ENCODE measurements at regions not wholly inside any gene's neighbourhood (a gene's known extent, or its start where the extent isn't known, plus 50 kb on each side); places are given as distances from the start of the nearest gene placed in this dataset.

GRCh38 chr9:24127519-24127918 is 301.5 kb upstream of the ELAVL2 start:
- H3K4me3 Mint-ChIP-seq: no peak overlapping the region
- no peaks in the 10 kb centered on the region for H3K27me3 Mint-ChIP-seq (ENCODE audit: low read depth)
- H3K9me3 Mint-ChIP-seq: peaks cover 4% of the 10 kb centered on the region
- H3K36me3 Mint-ChIP-seq: no peaks in the 10 kb centered on the region
- no peak overlapping the region for H3K27ac Mint-ChIP-seq
- no peak for DNase-seq (ENCODE audit: low spot score in 2 of 2, unreplicated experiment in 2 of 2)
- TF ChIP-seq, protein P1, sequence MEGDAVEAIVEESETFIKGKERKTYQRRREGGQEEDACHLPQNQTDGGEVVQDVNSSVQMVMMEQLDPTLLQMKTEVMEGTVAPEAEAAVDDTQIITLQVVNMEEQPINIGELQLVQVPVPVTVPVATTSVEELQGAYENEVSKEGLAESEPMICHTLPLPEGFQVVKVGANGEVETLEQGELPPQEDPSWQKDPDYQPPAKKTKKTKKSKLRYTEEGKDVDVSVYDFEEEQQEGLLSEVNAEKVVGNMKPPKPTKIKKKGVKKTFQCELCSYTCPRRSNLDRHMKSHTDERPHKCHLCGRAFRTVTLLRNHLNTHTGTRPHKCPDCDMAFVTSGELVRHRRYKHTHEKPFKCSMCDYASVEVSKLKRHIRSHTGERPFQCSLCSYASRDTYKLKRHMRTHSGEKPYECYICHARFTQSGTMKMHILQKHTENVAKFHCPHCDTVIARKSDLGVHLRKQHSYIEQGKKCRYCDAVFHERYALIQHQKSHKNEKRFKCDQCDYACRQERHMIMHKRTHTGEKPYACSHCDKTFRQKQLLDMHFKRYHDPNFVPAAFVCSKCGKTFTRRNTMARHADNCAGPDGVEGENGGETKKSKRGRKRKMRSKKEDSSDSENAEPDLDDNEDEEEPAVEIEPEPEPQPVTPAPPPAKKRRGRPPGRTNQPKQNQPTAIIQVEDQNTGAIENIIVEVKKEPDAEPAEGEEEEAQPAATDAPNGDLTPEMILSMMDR (IDR thresholded peaks at IDR 0.05; ENCODE audit: unreplicated experiment): no peak
- H3K4me1 Mint-ChIP-seq: no peaks in the 10 kb centered on the region

DNA sequence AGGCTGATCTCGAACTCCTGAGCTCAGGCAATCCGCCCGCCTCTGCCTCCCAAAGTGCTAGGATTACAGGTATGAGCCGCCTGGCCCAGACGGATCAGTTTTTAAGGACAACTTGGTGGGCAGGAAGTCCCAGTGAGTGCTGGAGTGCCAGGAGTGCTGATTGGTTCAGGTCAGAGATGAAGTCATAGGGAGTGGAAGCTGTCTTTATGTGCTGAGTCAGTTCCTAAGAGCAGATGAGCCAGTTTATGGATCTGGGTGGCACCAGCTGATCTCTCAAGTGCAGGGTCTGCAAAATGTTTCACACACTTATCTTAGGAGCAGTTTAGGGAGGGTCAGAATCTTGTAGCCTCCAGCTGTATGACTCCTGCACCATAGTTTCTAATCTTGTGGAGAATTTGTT is 292.1 kb upstream of the ELAVL2 start:
- no peak for DNase-seq (ENCODE audit: low spot score in 2 of 2, unreplicated experiment in 2 of 2)
- no peak overlapping the region for H3K27ac Mint-ChIP-seq
- H3K9me3 Mint-ChIP-seq: no peaks in the 10 kb centered on the region
- H3K36me3 Mint-ChIP-seq: no peaks in the 10 kb centered on the region
- no peaks in the 10 kb centered on the region for H3K4me1 Mint-ChIP-seq
- no peak overlapping the region for H3K4me3 Mint-ChIP-seq
- TF ChIP-seq, protein P1 (IDR thresholded peaks at IDR 0.05; ENCODE audit: unreplicated experiment): no peak
- H3K27me3 Mint-ChIP-seq (ENCODE audit: low read depth): no peaks in the 10 kb centered on the region

DNA sequence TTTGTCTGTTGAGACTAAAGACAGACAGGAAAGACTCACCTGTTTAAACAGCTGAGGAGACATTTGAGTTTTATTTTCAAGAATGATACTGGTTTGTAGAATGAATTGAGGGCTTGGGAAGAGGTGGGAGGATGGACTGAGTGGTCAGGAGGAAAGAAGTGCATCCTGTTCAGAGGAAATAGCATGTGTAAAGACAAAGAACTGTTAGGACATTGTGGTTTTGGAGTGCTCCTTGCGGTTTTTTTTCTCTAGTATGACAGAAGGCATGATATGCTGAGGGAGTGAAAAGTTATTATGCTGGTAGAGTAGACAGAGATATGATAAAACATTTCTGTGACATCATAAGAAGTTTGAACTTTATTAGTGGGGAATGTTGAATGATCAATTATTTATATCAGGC is 270.7 kb upstream of the ELAVL2 start:
- H3K27ac Mint-ChIP-seq: no peak overlapping the region
- TF ChIP-seq, protein P1 (IDR thresholded peaks at IDR 0.05; ENCODE audit: unreplicated experiment): no peak
- no peak for DNase-seq (ENCODE audit: low spot score in 2 of 2, unreplicated experiment in 2 of 2)
- H3K36me3 Mint-ChIP-seq: no peaks in the 10 kb centered on the region
- H3K27me3 Mint-ChIP-seq (ENCODE audit: low read depth): no peaks in the 10 kb centered on the region
- no peak overlapping the region for H3K4me3 Mint-ChIP-seq
- peaks cover 4% of the 10 kb centered on the region for H3K9me3 Mint-ChIP-seq
- H3K4me1 Mint-ChIP-seq: no peaks in the 10 kb centered on the region

DNA sequence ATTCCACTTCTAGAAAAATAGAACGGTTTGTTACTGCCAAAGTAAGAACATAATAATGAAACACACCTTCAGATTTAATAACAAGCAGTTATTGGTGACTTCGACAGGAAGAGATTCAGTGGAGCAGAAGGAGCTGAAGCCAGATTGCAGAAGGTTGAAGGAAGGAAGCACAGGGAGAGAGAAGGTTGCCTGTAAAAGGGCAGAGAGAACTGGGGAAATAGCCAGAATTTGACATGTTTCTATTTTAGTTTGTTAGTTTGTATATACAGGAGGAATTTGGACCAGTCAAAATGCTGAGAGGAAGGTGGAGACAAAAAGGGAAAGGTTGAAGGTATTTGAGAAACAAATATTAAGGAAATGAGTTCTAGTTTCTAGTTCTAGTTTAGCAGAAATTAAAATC is 269.2 kb upstream of the ELAVL2 start:
- no peak for DNase-seq (ENCODE audit: low spot score in 2 of 2, unreplicated experiment in 2 of 2)

GRCh38 chr9:24090566-24090965 is 264.5 kb upstream of the ELAVL2 start:
- no peaks in the 10 kb centered on the region for H3K36me3 Mint-ChIP-seq
- peaks cover 14% of the 10 kb centered on the region for H3K9me3 Mint-ChIP-seq
- TF ChIP-seq, protein P1 (IDR thresholded peaks at IDR 0.05; ENCODE audit: unreplicated experiment): no peak
- H3K4me3 Mint-ChIP-seq: no peak overlapping the region
- H3K27me3 Mint-ChIP-seq (ENCODE audit: low read depth): no peaks in the 10 kb centered on the region
- H3K27ac Mint-ChIP-seq: no peak overlapping the region
- no peak for DNase-seq (ENCODE audit: low spot score in 2 of 2, unreplicated experiment in 2 of 2)
- H3K4me1 Mint-ChIP-seq: no peaks in the 10 kb centered on the region

More for the DNA sequence above, 269.2 kb upstream of the ELAVL2 start:
- Mint-ChIP-seq H3K36me3 (no peaks in the 10 kb centered on the region), H3K27ac (no peak overlapping the region), H3K4me1 (no peaks in the 10 kb centered on the region), H3K9me3 (peaks cover 4% of the 10 kb centered on the region), H3K4me3 (no peak overlapping the region), H3K27me3 (ENCODE audit: low read depth) (no peaks in the 10 kb centered on the region)
- TF ChIP-seq, protein P1 (IDR thresholded peaks at IDR 0.05; ENCODE audit: unreplicated experiment): no peak

DNA sequence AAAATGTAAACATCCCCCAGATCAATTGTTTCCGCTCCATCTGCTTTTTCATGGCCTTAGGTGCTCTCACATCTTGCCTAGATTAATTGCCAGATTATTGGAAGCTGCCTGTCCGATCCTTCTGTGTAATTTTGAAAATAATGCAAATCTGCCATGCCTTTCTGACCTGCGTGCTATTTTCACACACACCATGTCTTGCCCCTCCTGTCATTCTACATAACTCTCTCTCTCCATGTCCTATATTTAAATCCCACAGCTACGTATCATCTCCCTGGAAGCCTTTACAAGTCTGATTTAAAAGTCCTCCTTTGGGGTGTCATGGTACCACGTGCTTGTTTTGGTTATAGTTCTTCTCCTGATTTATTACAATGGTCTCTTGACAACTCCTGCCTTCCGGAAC is 247.6 kb upstream of the ELAVL2 start:
- no peaks in the 10 kb centered on the region for H3K4me1 Mint-ChIP-seq
- no peaks in the 10 kb centered on the region for H3K36me3 Mint-ChIP-seq
- H3K27ac Mint-ChIP-seq: no peak overlapping the region
- TF ChIP-seq, protein P1 (IDR thresholded peaks at IDR 0.05; ENCODE audit: unreplicated experiment): no peak
- H3K9me3 Mint-ChIP-seq: peaks cover 3% of the 10 kb centered on the region
- no peak overlapping the region for H3K4me3 Mint-ChIP-seq
- no peak for DNase-seq (ENCODE audit: low spot score in 2 of 2, unreplicated experiment in 2 of 2)
- peaks cover 6% of the 10 kb centered on the region for H3K27me3 Mint-ChIP-seq (ENCODE audit: low read depth)

All from mesothelial cell of epicardium (in vitro differentiated cells).